ENCODE measurements at regions not wholly inside any gene's neighbourhood (a gene's known extent, or its start where the extent isn't known, plus 50 kb on each side); places are given as distances from the start of the nearest gene placed in this dataset.

DNA sequence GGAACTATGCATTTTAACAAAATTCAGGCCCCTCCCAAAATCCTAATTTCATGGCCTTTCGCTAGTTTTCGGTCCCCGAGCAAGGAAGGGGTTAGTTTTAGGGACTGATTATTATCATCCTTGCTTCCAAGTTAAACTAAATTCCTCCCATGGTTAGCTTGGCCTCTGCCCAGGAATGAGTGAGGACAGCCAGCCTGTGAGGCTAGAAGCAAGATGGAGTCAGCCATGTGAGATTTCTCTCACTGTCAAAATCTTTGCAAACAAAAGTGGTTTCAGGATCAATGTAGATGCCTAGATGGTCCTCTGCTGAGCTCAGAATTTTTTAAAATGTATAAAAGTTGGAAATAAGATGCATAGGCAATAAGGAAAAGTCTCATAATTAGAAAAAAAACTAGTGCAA lies 208.9 kb downstream of the RSL24D1 start:
- Histone ChIP-seq H4K20me1 (ENCODE audit: insufficient read depth) (no peaks in the 10 kb centered on the region), H3K79me2 (ENCODE audit: insufficient read depth) (no peaks in the 10 kb centered on the region), H3K27me3 (ENCODE audit: insufficient read depth) (no peaks in the 10 kb centered on the region), H3K9me3 (no peaks in the 10 kb centered on the region), H3K9me2 (no peaks in the 10 kb centered on the region), H3K9ac (no peak overlapping the region), H2AFZ (ENCODE audit: low read depth) (no peak overlapping the region), H3K4me1 (ENCODE audit: control insufficient read depth in 1 of 2, insufficient read depth in 2 of 2, low read depth in 1 of 2, low read length in 1 of 2) (no peaks in the 10 kb centered on the region), H3K4me2 (no peak overlapping the region), H3K36me3 (replicated peaks in 1 of 2; ENCODE audit: control insufficient read depth in 1 of 2, insufficient read depth in 2 of 2, low read length in 1 of 2) (no peaks in the 10 kb centered on the region), H3K27ac (ENCODE audit: low read depth in 2 of 2, low read length in 1 of 2) (no peak overlapping the region), H3F3A (replicated peaks; ENCODE audit: insufficient read depth) (no peaks in the 10 kb centered on the region), H3K4me3 (ENCODE audit: low read depth in 2 of 2, low read length in 1 of 2) (no peak overlapping the region)
- no peak for TF ChIP-seq RXRA (IDR thresholded peaks at IDR 0.05; ENCODE audit: borderline replicate concordance, low read depth)
- TF ChIP-seq SMC3 (IDR thresholded peaks at IDR 0.05; ENCODE audit: low read depth, low read length) = no peak
- no peak for TF ChIP-seq RFX5 (IDR thresholded peaks at IDR 0.05; ENCODE audit: low read length)
- TF ChIP-seq, protein P1, sequence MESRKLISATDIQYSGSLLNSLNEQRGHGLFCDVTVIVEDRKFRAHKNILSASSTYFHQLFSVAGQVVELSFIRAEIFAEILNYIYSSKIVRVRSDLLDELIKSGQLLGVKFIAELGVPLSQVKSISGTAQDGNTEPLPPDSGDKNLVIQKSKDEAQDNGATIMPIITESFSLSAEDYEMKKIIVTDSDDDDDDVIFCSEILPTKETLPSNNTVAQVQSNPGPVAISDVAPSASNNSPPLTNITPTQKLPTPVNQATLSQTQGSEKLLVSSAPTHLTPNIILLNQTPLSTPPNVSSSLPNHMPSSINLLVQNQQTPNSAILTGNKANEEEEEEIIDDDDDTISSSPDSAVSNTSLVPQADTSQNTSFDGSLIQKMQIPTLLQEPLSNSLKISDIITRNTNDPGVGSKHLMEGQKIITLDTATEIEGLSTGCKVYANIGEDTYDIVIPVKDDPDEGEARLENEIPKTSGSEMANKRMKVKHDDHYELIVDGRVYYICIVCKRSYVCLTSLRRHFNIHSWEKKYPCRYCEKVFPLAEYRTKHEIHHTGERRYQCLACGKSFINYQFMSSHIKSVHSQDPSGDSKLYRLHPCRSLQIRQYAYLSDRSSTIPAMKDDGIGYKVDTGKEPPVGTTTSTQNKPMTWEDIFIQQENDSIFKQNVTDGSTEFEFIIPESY (IDR thresholded peaks at IDR 0.05; ENCODE audit: borderline replicate concordance, low read depth) = no peak
- TF ChIP-seq, protein P2, sequence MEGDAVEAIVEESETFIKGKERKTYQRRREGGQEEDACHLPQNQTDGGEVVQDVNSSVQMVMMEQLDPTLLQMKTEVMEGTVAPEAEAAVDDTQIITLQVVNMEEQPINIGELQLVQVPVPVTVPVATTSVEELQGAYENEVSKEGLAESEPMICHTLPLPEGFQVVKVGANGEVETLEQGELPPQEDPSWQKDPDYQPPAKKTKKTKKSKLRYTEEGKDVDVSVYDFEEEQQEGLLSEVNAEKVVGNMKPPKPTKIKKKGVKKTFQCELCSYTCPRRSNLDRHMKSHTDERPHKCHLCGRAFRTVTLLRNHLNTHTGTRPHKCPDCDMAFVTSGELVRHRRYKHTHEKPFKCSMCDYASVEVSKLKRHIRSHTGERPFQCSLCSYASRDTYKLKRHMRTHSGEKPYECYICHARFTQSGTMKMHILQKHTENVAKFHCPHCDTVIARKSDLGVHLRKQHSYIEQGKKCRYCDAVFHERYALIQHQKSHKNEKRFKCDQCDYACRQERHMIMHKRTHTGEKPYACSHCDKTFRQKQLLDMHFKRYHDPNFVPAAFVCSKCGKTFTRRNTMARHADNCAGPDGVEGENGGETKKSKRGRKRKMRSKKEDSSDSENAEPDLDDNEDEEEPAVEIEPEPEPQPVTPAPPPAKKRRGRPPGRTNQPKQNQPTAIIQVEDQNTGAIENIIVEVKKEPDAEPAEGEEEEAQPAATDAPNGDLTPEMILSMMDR (IDR thresholded peaks at IDR 0.05) = no peak
- TF ChIP-seq CHD2 (IDR thresholded peaks at IDR 0.05; ENCODE audit: low read length, partially characterized antibody) = no peak
- no peak for TF ChIP-seq MEF2A (IDR thresholded peaks at IDR 0.05; ENCODE audit: borderline replicate concordance, low read depth)
- no peak for TF ChIP-seq YY1 (IDR thresholded peaks at IDR 0.05; ENCODE audit: low read depth)
- TF ChIP-seq TAF1 (IDR thresholded peaks at IDR 0.05; ENCODE audit: borderline replicate concordance, low read depth, low read length) = no peak
- no peak for TF ChIP-seq SIN3A (IDR thresholded peaks at IDR 0.05; ENCODE audit: borderline replicate concordance, low read depth, low read length)
- TF ChIP-seq, protein P3, sequence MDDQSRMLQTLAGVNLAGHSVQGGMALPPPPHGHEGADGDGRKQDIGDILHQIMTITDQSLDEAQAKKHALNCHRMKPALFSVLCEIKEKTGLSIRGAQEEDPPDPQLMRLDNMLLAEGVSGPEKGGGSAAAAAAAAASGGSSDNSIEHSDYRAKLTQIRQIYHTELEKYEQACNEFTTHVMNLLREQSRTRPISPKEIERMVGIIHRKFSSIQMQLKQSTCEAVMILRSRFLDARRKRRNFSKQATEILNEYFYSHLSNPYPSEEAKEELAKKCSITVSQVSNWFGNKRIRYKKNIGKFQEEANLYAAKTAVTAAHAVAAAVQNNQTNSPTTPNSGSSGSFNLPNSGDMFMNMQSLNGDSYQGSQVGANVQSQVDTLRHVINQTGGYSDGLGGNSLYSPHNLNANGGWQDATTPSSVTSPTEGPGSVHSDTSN (IDR thresholded peaks at IDR 0.05) = no peak
- TF ChIP-seq RAD21 (IDR thresholded peaks at IDR 0.05; ENCODE audit: low read length) = no peak
- no peak for TF ChIP-seq TCF12 (IDR thresholded peaks at IDR 0.05)
- no peak for TF ChIP-seq JUND (IDR thresholded peaks at IDR 0.05)
- CTCF ChIA-PET = no interaction called here
- WGBS (ENCODE audit: low lambda C conversion rate) = 4% methylated on average over 3 of the region's 3 CpGs
- no peak for DNase-seq
- POLR2A ChIA-PET = no interaction called here

DNA sequence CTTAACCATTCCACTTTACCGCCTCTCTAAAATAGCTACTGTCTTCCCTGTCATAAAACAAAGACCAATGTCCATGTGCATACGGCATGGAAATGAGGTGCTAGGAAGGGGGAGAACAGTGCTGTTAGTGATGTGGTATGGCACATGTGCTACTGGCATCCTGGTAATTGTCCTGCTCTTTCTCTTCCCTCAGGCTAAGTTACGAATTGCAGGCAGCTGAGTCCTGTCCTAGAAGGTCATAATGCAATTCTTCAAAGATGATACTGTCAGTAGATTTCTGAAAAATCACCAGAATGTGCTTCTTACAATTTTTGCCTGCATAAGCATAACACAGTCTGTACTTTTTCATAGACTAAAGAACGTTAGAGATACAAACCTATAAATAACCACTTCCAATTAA lies 216.8 kb downstream of the RSL24D1 start:
- Histone ChIP-seq H3F3A (replicated peaks; ENCODE audit: insufficient read depth) (no peaks in the 10 kb centered on the region), H3K9me3 (no peaks in the 10 kb centered on the region), H3K79me2 (ENCODE audit: insufficient read depth) (no peaks in the 10 kb centered on the region), H4K20me1 (ENCODE audit: insufficient read depth) (no peaks in the 10 kb centered on the region), H2AFZ (ENCODE audit: low read depth) (no peak overlapping the region), H3K9ac (no peak overlapping the region), H3K4me1 (ENCODE audit: control insufficient read depth in 1 of 2, insufficient read depth in 2 of 2, low read depth in 1 of 2, low read length in 1 of 2) (no peaks in the 10 kb centered on the region), H3K27me3 (ENCODE audit: insufficient read depth) (no peaks in the 10 kb centered on the region; the same call in 1 of the 2 replicates), H3K4me2 (no peak overlapping the region), H3K4me3 (ENCODE audit: low read depth in 2 of 2, low read length in 1 of 2) (no peak overlapping the region), H3K36me3 (replicated peaks in 1 of 2; ENCODE audit: control insufficient read depth in 1 of 2, insufficient read depth in 2 of 2, low read length in 1 of 2) (no peaks in the 10 kb centered on the region), H3K9me2 (no peaks in the 10 kb centered on the region), H3K27ac (ENCODE audit: low read depth in 2 of 2, low read length in 1 of 2) (no peak overlapping the region)
- TF ChIP-seq, protein P1 (IDR thresholded peaks at IDR 0.05; ENCODE audit: borderline replicate concordance, low read depth) = no peak
- TF ChIP-seq RFX5 (IDR thresholded peaks at IDR 0.05; ENCODE audit: low read length) = no peak
- TF ChIP-seq IRF3 (IDR thresholded peaks at IDR 0.05; ENCODE audit: low read depth, low read length) = no peak
- CTCF ChIA-PET = no interaction called here
- DNase-seq = peak; percentile 9
- WGBS (ENCODE audit: low lambda C conversion rate) = 10% methylated on average over 4 of the region's 4 CpGs
- POLR2A ChIA-PET = no interaction called here
